ENCODE measurements at regions not wholly inside any gene's neighbourhood (a gene's known extent, or its start where the extent isn't known, plus 50 kb on each side); places are given as distances from the start of the nearest gene placed in this dataset.

DNA sequence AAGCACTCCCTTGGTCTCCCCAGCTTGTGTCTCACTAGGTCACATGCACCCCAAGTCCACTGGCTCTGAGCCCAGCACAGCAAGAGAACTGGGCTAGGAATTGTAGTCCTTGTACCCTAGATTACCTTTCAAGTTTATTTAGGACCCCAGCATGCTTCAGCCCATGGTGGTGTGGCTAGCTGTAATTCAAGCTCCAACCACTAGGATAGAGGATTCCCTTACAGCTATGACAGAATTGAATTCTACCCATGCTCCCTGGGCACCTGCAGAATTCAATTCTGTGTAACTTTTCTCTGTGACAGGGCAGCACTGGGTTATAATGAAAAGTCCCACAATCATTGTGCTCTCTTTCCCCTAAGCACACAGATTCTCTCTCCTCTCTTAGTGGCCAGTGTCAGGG lies 253.8 kb upstream of the DMD start:
- Histone ChIP-seq H3K4me3 (ENCODE audit: insufficient read depth, low read depth, low read length) (no peak overlapping the region), H2BK120ac (ENCODE audit: low read depth, low read length) (no peak overlapping the region), H3K27me3 (ENCODE audit: control insufficient read depth, insufficient read depth, low read length) (no peaks in the 10 kb centered on the region), H3K27ac (ENCODE audit: insufficient read depth, low read length) (no peak overlapping the region), H4K5ac (ENCODE audit: low read depth, low read length) (no peak overlapping the region), H2AFZ (replicated peaks; ENCODE audit: low read length, poor library complexity) (no peak overlapping the region), H4K91ac (ENCODE audit: insufficient read depth, low read depth, low read length) (no peak overlapping the region), H3K79me1 (ENCODE audit: low read depth in 1 of 2, low read length in 2 of 2) (no peaks in the 10 kb centered on the region), H3K9ac (ENCODE audit: low read depth, low read length) (no peak overlapping the region), H3K4me1 (ENCODE audit: control insufficient read depth, insufficient read depth, low read length) (no peaks in the 10 kb centered on the region), H3K18ac (ENCODE audit: low read depth, low read length) (no peak overlapping the region), H2BK20ac (ENCODE audit: low read depth, low read length) (no peak overlapping the region), H3K4me2 (ENCODE audit: low read depth, low read length) (no peak overlapping the region), H3K56ac (ENCODE audit: extremely low read depth, insufficient read depth, low read length) (no peak overlapping the region), H3K9me1 (ENCODE audit: insufficient read depth, low read length) (no peaks in the 10 kb centered on the region), H3K23ac (ENCODE audit: low read depth, low read length) (no peak overlapping the region), H4K8ac (ENCODE audit: low read depth in 2 of 2, low read length in 2 of 2) (no peak overlapping the region), H3K4ac (ENCODE audit: low read depth, low read length) (no peak overlapping the region), H3K36me3 (ENCODE audit: control insufficient read depth, insufficient read depth, low read length) (no peaks in the 10 kb centered on the region), H4K20me1 (ENCODE audit: insufficient read depth, low read length) (no peaks in the 10 kb centered on the region), H2BK5ac (ENCODE audit: low read depth, low read length, poor library complexity, severe bottlenecking) (no peak overlapping the region), H2AK9ac (replicated peaks; ENCODE audit: low read depth, low read length, poor library complexity) (no peak overlapping the region), H3K14ac (replicated peaks; ENCODE audit: low read depth, low read length) (no peak overlapping the region), H2AK5ac (ENCODE audit: low read depth, low read length) (no peak overlapping the region), H3K9me3 (ENCODE audit: control insufficient read depth, insufficient read depth, low read length) (no peaks in the 10 kb centered on the region), H2BK15ac (ENCODE audit: low read depth, low read length) (no peak overlapping the region)
- no TSS peak for BruUV-seq (replicated peaks)
- intact Hi-C loops (cut with micrococcal nuclease) (no loop called here), in situ Hi-C loops (cut with MboI; ENCODE audit: low sequenced_read_pairs) (no loop called here), dilution Hi-C loops (cut with HindIII; ENCODE audit: low sequenced_read_pairs, unreplicated experiment) (no loop called here)
- no peak for ATAC-seq (ENCODE audit: low read depth)
- POLR2A ChIA-PET (ENCODE audit: unreplicated experiment) = no interaction called here
- DNase-seq = no peak
- TF ChIP-seq, protein P1, sequence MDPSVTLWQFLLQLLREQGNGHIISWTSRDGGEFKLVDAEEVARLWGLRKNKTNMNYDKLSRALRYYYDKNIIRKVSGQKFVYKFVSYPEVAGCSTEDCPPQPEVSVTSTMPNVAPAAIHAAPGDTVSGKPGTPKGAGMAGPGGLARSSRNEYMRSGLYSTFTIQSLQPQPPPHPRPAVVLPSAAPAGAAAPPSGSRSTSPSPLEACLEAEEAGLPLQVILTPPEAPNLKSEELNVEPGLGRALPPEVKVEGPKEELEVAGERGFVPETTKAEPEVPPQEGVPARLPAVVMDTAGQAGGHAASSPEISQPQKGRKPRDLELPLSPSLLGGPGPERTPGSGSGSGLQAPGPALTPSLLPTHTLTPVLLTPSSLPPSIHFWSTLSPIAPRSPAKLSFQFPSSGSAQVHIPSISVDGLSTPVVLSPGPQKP (IDR thresholded peaks at IDR 0.05; ENCODE audit: borderline replicate concordance, low read depth, low read length) = no peak
- TF ChIP-seq, protein P2, sequence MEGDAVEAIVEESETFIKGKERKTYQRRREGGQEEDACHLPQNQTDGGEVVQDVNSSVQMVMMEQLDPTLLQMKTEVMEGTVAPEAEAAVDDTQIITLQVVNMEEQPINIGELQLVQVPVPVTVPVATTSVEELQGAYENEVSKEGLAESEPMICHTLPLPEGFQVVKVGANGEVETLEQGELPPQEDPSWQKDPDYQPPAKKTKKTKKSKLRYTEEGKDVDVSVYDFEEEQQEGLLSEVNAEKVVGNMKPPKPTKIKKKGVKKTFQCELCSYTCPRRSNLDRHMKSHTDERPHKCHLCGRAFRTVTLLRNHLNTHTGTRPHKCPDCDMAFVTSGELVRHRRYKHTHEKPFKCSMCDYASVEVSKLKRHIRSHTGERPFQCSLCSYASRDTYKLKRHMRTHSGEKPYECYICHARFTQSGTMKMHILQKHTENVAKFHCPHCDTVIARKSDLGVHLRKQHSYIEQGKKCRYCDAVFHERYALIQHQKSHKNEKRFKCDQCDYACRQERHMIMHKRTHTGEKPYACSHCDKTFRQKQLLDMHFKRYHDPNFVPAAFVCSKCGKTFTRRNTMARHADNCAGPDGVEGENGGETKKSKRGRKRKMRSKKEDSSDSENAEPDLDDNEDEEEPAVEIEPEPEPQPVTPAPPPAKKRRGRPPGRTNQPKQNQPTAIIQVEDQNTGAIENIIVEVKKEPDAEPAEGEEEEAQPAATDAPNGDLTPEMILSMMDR (conservative IDR thresholded peaks at IDR 0.05; ENCODE audit: low read depth, low read length) = no peak
- no peak for TF ChIP-seq FOS (IDR thresholded peaks at IDR 0.05; ENCODE audit: low read depth, low read length)
- TF ChIP-seq NFE2L2 (IDR thresholded peaks at IDR 0.05; ENCODE audit: low read depth, low read length) = no peak
- TF ChIP-seq, protein P3, sequence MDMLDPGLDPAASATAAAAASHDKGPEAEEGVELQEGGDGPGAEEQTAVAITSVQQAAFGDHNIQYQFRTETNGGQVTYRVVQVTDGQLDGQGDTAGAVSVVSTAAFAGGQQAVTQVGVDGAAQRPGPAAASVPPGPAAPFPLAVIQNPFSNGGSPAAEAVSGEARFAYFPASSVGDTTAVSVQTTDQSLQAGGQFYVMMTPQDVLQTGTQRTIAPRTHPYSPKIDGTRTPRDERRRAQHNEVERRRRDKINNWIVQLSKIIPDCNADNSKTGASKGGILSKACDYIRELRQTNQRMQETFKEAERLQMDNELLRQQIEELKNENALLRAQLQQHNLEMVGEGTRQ (IDR thresholded peaks at IDR 0.05; ENCODE audit: low read depth, low read length) = no peak
- TF ChIP-seq CHD1 (IDR thresholded peaks at IDR 0.05; ENCODE audit: low read depth, low read length) = no peak
- TF ChIP-seq CEBPB (IDR thresholded peaks at IDR 0.05; ENCODE audit: low read depth, low read length) = no peak
- no peak for TF ChIP-seq MAFK (IDR thresholded peaks at IDR 0.05; ENCODE audit: low read depth, low read length)
- no peak for TF ChIP-seq RAD21 (IDR thresholded peaks at IDR 0.05; ENCODE audit: low read length)
- no peak for TF ChIP-seq RCOR1 (IDR thresholded peaks at IDR 0.05; ENCODE audit: insufficient replicate concordance, low read length)
- no peak for TF ChIP-seq POLR2A (IDR thresholded peaks at IDR 0.05; ENCODE audit: low read depth, low read length)
- TF ChIP-seq MAZ (IDR thresholded peaks at IDR 0.05; ENCODE audit: borderline replicate concordance, low read depth, low read length) = no peak
- no peak for TF ChIP-seq BHLHE40 (IDR thresholded peaks at IDR 0.05; ENCODE audit: low read depth, low read length)
- TF ChIP-seq RFX5 (IDR thresholded peaks at IDR 0.05; ENCODE audit: low read depth, low read length) = no peak
- TF ChIP-seq SMC3 (IDR thresholded peaks at IDR 0.05; ENCODE audit: low read depth, low read length) = no peak
- no peak for TF ChIP-seq MXI1 (IDR thresholded peaks at IDR 0.05; ENCODE audit: borderline replicate concordance, low read depth, low read length)
- CTCF ChIA-PET = no interaction called here
